ENCODE measurements at regions not wholly inside any gene's neighbourhood (a gene's known extent, or its start where the extent isn't known, plus 50 kb on each side); places are given as distances from the start of the nearest gene placed in this dataset.

GRCh38 chr17:71495420-71495819, 625.4 kb upstream of the SOX9 start:
- TF ChIP-seq CTCF (IDR thresholded peaks at IDR 0.05) (no peak), EP300 (IDR thresholded peaks at IDR 0.05) (no peak)

All from ovary (tissue), 3 donors.